K562 (cell line): ENCODE measurements at regions not wholly inside any gene's neighbourhood (a gene's known extent, or its start where the extent isn't known, plus 50 kb on each side); places are given as distances from the start of the nearest gene placed in this dataset.

ENCODE experiments used
- IRF1 ChIP-seq: sonication (generic); formaldehyde crosslinking; IDR thresholded peaks from 2 replicates; pipeline ENCODE4 v1.8.0; 2022; ENCODE audit warnings: missing genetic modification reagents, mild to moderate bottlenecking, borderline replicate concordance
- MGA ChIP-seq: fragments of 450-650 bp; IDR thresholded peaks from 2 replicates; pipeline ENCODE4 v1.6.1; 2016; ENCODE audit warnings: mild to moderate bottlenecking, moderate library complexity
- MTA2 ChIP-seq: fragments of 450-650 bp; IDR thresholded peaks from 2 replicates; pipeline ENCODE4 v1.6.1; 2016; ENCODE audit warnings: low read depth
- SRSF7 ChIP-seq: fragments of 200-400 bp; formaldehyde crosslinking; optimal IDR thresholded peaks from 2 replicates; pipeline ENCODE3; 2017; ENCODE audit warnings: mild to moderate bottlenecking, low read depth, low read length
- STAT5B ChIP-seq: fragments of 250-450 bp; sonication (Bioruptor Pico); IDR thresholded peaks from 2 replicates; pipeline ENCODE4 v1.8.0; 2021; ENCODE audit warnings: mild to moderate bottlenecking, inconsistent platforms
- ZNF583 ChIP-seq: fragments of 250-450 bp; sonication (Bioruptor Pico); IDR thresholded peaks from 2 replicates; pipeline ENCODE4 v1.4.0; 2020

GRCh38 chr11:79940165-79940564 is 499.3 kb upstream of the TENM4 start (continued):
- TF ChIP-seq MGA (no peak), ZNF583 (CRISPR knock-in tag) (no peak), STAT5B (CRISPR knock-in tag) (no peak), SRSF7 (no peak), IRF1 (no peak), MTA2 (no peak)
